Panc1 (cell line): ENCODE measurements at regions not wholly inside any gene's neighbourhood (a gene's known extent, or its start where the extent isn't known, plus 50 kb on each side); places are given as distances from the start of the nearest gene placed in this dataset.

Experiments used
- CTCF ChIP-seq: fragments of 450-650 bp; IDR thresholded peaks from 2 replicates; pipeline ENCODE4 v1.5.1; 2017; ENCODE audit warnings: mild to moderate bottlenecking
- POLR2AphosphoS5 ChIP-seq: IDR thresholded peaks from 2 replicates; pipeline ENCODE4 v1.6.1; 2012; ENCODE audit warnings: mild to moderate bottlenecking, low read depth, low read length, moderate library complexity

- TF ChIP-seq CTCF (no peak), POLR2AphosphoS5 (no peak)
These were observed 59.0 kb upstream of the ATF3 start for GRCh38 chr1:212549503-212550017.
